ENCODE measurements at regions not wholly inside any gene's neighbourhood (a gene's known extent, or its start where the extent isn't known, plus 50 kb on each side); places are given as distances from the start of the nearest gene placed in this dataset.
"Not testable (repeated sequence)": the region's sequence is repeated elsewhere in the genome, so short reads cannot be mapped to it uniquely, and the experiment has no call there.

- Mint-ChIP-seq H3K9me3 (peaks cover 6 to 18% of the 10 kb centered on the region in 2 donors), H3K27ac (no peak overlapping the region), H3K4me1 (no peaks in the 10 kb centered on the region), H3K27me3 (peaks cover 22% of the 10 kb centered on the region), H3K4me3 (no peak overlapping the region)
- no peak for DNase-seq
- no peak for ATAC-seq
Observed at GRCh38 chr11:33530815-33531214, 169.8 kb downstream of the C11orf91 start.

- ATAC-seq, result no peak
- no peaks in the 10 kb centered on the region for H3K4me1 Mint-ChIP-seq
- DNase-seq, result no peak
- no peak overlapping the region for H3K4me3 Mint-ChIP-seq
- no peak overlapping the region for H3K27ac Mint-ChIP-seq
- H3K27me3 Mint-ChIP-seq, result peaks cover 36% of the 10 kb centered on the region
- peaks cover 6 to 18% of the 10 kb centered on the region in 2 donors for H3K9me3 Mint-ChIP-seq
Observed at GRCh38 chr11:33529461-33529860, 171.2 kb downstream of the C11orf91 start.

GRCh38 chr11:33527738-33528137 lies 172.9 kb downstream of the C11orf91 start:
- H3K9me3 Mint-ChIP-seq, result peaks cover 6 to 18% of the 10 kb centered on the region in 2 donors
- ATAC-seq, H3K27ac Mint-ChIP-seq, H3K4me1 Mint-ChIP-seq, H3K4me3 Mint-ChIP-seq, DNase-seq: not testable (repeated sequence)
- H3K27me3 Mint-ChIP-seq, result peaks cover 34% of the 10 kb centered on the region

- Mint-ChIP-seq H3K9me3 (peaks cover 6 to 18% of the 10 kb centered on the region in 2 donors), H3K27me3 (peaks cover 34% of the 10 kb centered on the region), H3K27ac (no peak overlapping the region), H3K4me3 (no peak overlapping the region), H3K4me1 (no peaks in the 10 kb centered on the region)
- DNase-seq (no peak), ATAC-seq (no peak)
Observed at GRCh38 chr11:33525789-33526188, 174.8 kb downstream of the C11orf91 start.

- H3K4me1 Mint-ChIP-seq, result no peaks in the 10 kb centered on the region
- H3K27me3 Mint-ChIP-seq, result peaks cover 44% of the 10 kb centered on the region
- DNase-seq, result no peak
- ATAC-seq, result no peak
- no peak overlapping the region for H3K4me3 Mint-ChIP-seq
- peaks cover 0 to 4% of the 10 kb centered on the region in 2 donors for H3K9me3 Mint-ChIP-seq
- no peak overlapping the region for H3K27ac Mint-ChIP-seq
Observed at GRCh38 chr11:33521384-33521783, 179.2 kb downstream of the C11orf91 start.

GRCh38 chr11:33520112-33520511 lies 180.5 kb downstream of the C11orf91 start:
- no peaks in the 10 kb centered on the region for H3K4me1 Mint-ChIP-seq
- no peak overlapping the region for H3K4me3 Mint-ChIP-seq
- DNase-seq (no peak), ATAC-seq (no peak)
- no peak overlapping the region for H3K27ac Mint-ChIP-seq
- H3K9me3 Mint-ChIP-seq, result no peaks in the 10 kb centered on the region
- peaks cover 43% of the 10 kb centered on the region for H3K27me3 Mint-ChIP-seq

- Mint-ChIP-seq H3K27ac (no peak overlapping the region), H3K27me3 (peaks cover 33% of the 10 kb centered on the region), H3K4me3 (no peak overlapping the region), H3K4me1 (no peaks in the 10 kb centered on the region), H3K9me3 (no peaks in the 10 kb centered on the region)
- no peak for ATAC-seq
- DNase-seq, result no peak
Observed at GRCh38 chr11:33515347-33515746, 185.3 kb downstream of the C11orf91 start.

- no peaks in the 10 kb centered on the region for H3K9me3 Mint-ChIP-seq
- no peak overlapping the region for H3K4me3 Mint-ChIP-seq
- DNase-seq (no peak), ATAC-seq (no peak)
- no peaks in the 10 kb centered on the region for H3K4me1 Mint-ChIP-seq
- H3K27ac Mint-ChIP-seq, result no peak overlapping the region
- H3K27me3 Mint-ChIP-seq, result peaks cover 35% of the 10 kb centered on the region
Observed at GRCh38 chr11:33514079-33514925, 186.3 kb downstream of the C11orf91 start.

- Mint-ChIP-seq H3K27me3 (peaks cover 19% of the 10 kb centered on the region), H3K4me1 (no peaks in the 10 kb centered on the region), H3K27ac (no peak overlapping the region), H3K4me3 (no peak overlapping the region), H3K9me3 (no peaks in the 10 kb centered on the region)
- DNase-seq (no peak), ATAC-seq (no peak)
Observed at GRCh38 chr11:33509632-33510031, 191.0 kb downstream of the C11orf91 start.

GRCh38 chr11:33507967-33508366 lies 192.7 kb downstream of the C11orf91 start:
- Mint-ChIP-seq H3K27ac (no peak overlapping the region), H3K9me3 (no peaks in the 10 kb centered on the region), H3K4me3 (no peak overlapping the region), H3K27me3 (peaks cover 19% of the 10 kb centered on the region), H3K4me1 (no peaks in the 10 kb centered on the region)
- DNase-seq, result no peak
- no peak for ATAC-seq

- Mint-ChIP-seq H3K4me3 (no peak overlapping the region), H3K4me1 (no peaks in the 10 kb centered on the region), H3K9me3 (no peaks in the 10 kb centered on the region), H3K27ac (no peak overlapping the region), H3K27me3 (peaks cover 19% of the 10 kb centered on the region)
- no peak for DNase-seq
- no peak for ATAC-seq
Observed at GRCh38 chr11:33507356-33507755, 193.3 kb downstream of the C11orf91 start.

- DNase-seq, result no peak
- H3K4me1 Mint-ChIP-seq, result no peaks in the 10 kb centered on the region
- no peak for ATAC-seq
- H3K9me3 Mint-ChIP-seq, result no peaks in the 10 kb centered on the region
- no peak overlapping the region for H3K27ac Mint-ChIP-seq
- peaks cover 13% of the 10 kb centered on the region for H3K27me3 Mint-ChIP-seq
- H3K4me3 Mint-ChIP-seq, result no peak overlapping the region
Observed at GRCh38 chr11:33505093-33505492, 195.5 kb downstream of the C11orf91 start.

GRCh38 chr11:33500861-33501479 lies 199.7 kb downstream of the C11orf91 start:
- peaks cover 28% of the 10 kb centered on the region for H3K27me3 Mint-ChIP-seq
- peaks cover 0 to 4% of the 10 kb centered on the region in 2 donors for H3K9me3 Mint-ChIP-seq
- DNase-seq, result no peak
- H3K27ac Mint-ChIP-seq, result no peak overlapping the region
- ATAC-seq, result no peak
- no peak overlapping the region for H3K4me3 Mint-ChIP-seq
- H3K4me1 Mint-ChIP-seq, result no peaks in the 10 kb centered on the region

- no peak for DNase-seq
Observed at GRCh38 chr11:33500332-33500731, 200.3 kb downstream of the C11orf91 start.

GRCh38 chr11:33492596-33492995 lies 208.0 kb downstream of the C11orf91 start:
- no peaks in the 10 kb centered on the region for H3K4me1 Mint-ChIP-seq
- peaks cover 0 to 4% of the 10 kb centered on the region in 2 donors for H3K9me3 Mint-ChIP-seq
- peaks cover 29% of the 10 kb centered on the region for H3K27me3 Mint-ChIP-seq
- H3K27ac Mint-ChIP-seq, result no peak overlapping the region
- no peak overlapping the region for H3K4me3 Mint-ChIP-seq
- DNase-seq (no peak), ATAC-seq (no peak)

More at GRCh38 chr11:33500332-33500731, 200.3 kb downstream of the C11orf91 start:
- no peak overlapping the region for H3K27ac Mint-ChIP-seq
- ATAC-seq, result no peak
- H3K4me1 Mint-ChIP-seq, result no peaks in the 10 kb centered on the region
- peaks cover 0 to 4% of the 10 kb centered on the region in 2 donors for H3K9me3 Mint-ChIP-seq
- peaks cover 24% of the 10 kb centered on the region for H3K27me3 Mint-ChIP-seq
- H3K4me3 Mint-ChIP-seq, result no peak overlapping the region

GRCh38 chr11:33490842-33491370 lies 209.7 kb downstream of the C11orf91 start:
- no peak for ATAC-seq
- no peak for DNase-seq
- no peaks in the 10 kb centered on the region for H3K4me1 Mint-ChIP-seq
- H3K27me3 Mint-ChIP-seq, result peaks cover 26% of the 10 kb centered on the region
- H3K4me3 Mint-ChIP-seq, result no peak overlapping the region
- no peak overlapping the region for H3K27ac Mint-ChIP-seq
- H3K9me3 Mint-ChIP-seq, result no peaks in the 10 kb centered on the region

Measured in stimulated activated naive CD8-positive, alpha-beta T cell treated with anti-CD3 and anti-CD28 coated beads, Interleukin-15, amount 100 ng/mL, for 72 hours (primary cell).